ENCODE measurements at regions not wholly inside any gene's neighbourhood (a gene's known extent, or its start where the extent isn't known, plus 50 kb on each side); places are given as distances from the start of the nearest gene placed in this dataset.

- Histone ChIP-seq H2BK20ac (ENCODE audit: low read depth, low read length) (no peak overlapping the region), H2BK5ac (ENCODE audit: low read depth, low read length, poor library complexity, severe bottlenecking) (no peak overlapping the region), H3K27ac (ENCODE audit: insufficient read depth, low read length) (no peak overlapping the region), H3K27me3 (ENCODE audit: control insufficient read depth, insufficient read depth, low read length) (no peaks in the 10 kb centered on the region), H4K8ac (ENCODE audit: low read depth in 2 of 2, low read length in 2 of 2) (no peak overlapping the region), H4K20me1 (ENCODE audit: insufficient read depth, low read length) (no peaks in the 10 kb centered on the region), H3K79me1 (ENCODE audit: low read depth in 1 of 2, low read length in 2 of 2) (no peaks in the 10 kb centered on the region), H3K4me1 (ENCODE audit: control insufficient read depth, insufficient read depth, low read length) (no peaks in the 10 kb centered on the region), H3K23ac (ENCODE audit: low read depth, low read length) (no peak overlapping the region), H3K36me3 (ENCODE audit: control insufficient read depth, insufficient read depth, low read length) (no peaks in the 10 kb centered on the region), H3K9me3 (ENCODE audit: control insufficient read depth, insufficient read depth, low read length) (peaks cover 6% of the 10 kb centered on the region; the same call in 1 of the 2 replicates), H4K5ac (ENCODE audit: low read depth, low read length) (no peak overlapping the region), H2AFZ (replicated peaks; ENCODE audit: low read length, poor library complexity) (no peak overlapping the region), H3K56ac (ENCODE audit: extremely low read depth, insufficient read depth, low read length) (no peak overlapping the region), H3K18ac (ENCODE audit: low read depth, low read length) (no peak overlapping the region), H4K91ac (ENCODE audit: insufficient read depth, low read depth, low read length) (no peak overlapping the region), H3K4me2 (ENCODE audit: low read depth, low read length) (no peak overlapping the region), H2BK120ac (ENCODE audit: low read depth, low read length) (no peak overlapping the region), H3K9ac (ENCODE audit: low read depth, low read length) (no peak overlapping the region), H2AK5ac (ENCODE audit: low read depth, low read length) (no peak overlapping the region), H2AK9ac (replicated peaks; ENCODE audit: low read depth, low read length, poor library complexity) (no peak overlapping the region), H3K4me3 (ENCODE audit: insufficient read depth, low read depth, low read length) (no peak overlapping the region), H3K4ac (ENCODE audit: low read depth, low read length) (no peak overlapping the region), H3K14ac (replicated peaks; ENCODE audit: low read depth, low read length) (no peak overlapping the region), H3K9me1 (ENCODE audit: insufficient read depth, low read length) (no peaks in the 10 kb centered on the region), H2BK15ac (ENCODE audit: low read depth, low read length) (no peak overlapping the region)
- intact Hi-C loops (cut with micrococcal nuclease), result no loop called here
- dilution Hi-C loops (cut with HindIII; ENCODE audit: low sequenced_read_pairs, unreplicated experiment), result no loop called here
- in situ Hi-C loops (cut with MboI; ENCODE audit: low sequenced_read_pairs), result no loop called here
- no peak for TF ChIP-seq RFX5 (IDR thresholded peaks at IDR 0.05; ENCODE audit: low read depth, low read length)
- no peak for TF ChIP-seq CHD1 (IDR thresholded peaks at IDR 0.05; ENCODE audit: low read depth, low read length)
- TF ChIP-seq RAD21 (IDR thresholded peaks at IDR 0.05; ENCODE audit: low read length), result no peak
- no peak for TF ChIP-seq USF2 (IDR thresholded peaks at IDR 0.05; ENCODE audit: low read depth, low read length)
- no peak for TF ChIP-seq ELK1 (IDR thresholded peaks at IDR 0.05; ENCODE audit: borderline replicate concordance, low read depth, low read length)
- no peak for TF ChIP-seq FOS (IDR thresholded peaks at IDR 0.05; ENCODE audit: low read depth, low read length)
- no peak for TF ChIP-seq CTCF (conservative IDR thresholded peaks at IDR 0.05; ENCODE audit: low read depth, low read length)
- no peak for TF ChIP-seq NFE2L2 (IDR thresholded peaks at IDR 0.05; ENCODE audit: low read depth, low read length)
- no peak for TF ChIP-seq CEBPB (IDR thresholded peaks at IDR 0.05; ENCODE audit: low read depth, low read length)
- TF ChIP-seq SMC3 (IDR thresholded peaks at IDR 0.05; ENCODE audit: low read depth, low read length), result no peak
- no peak for TF ChIP-seq MAFK (IDR thresholded peaks at IDR 0.05; ENCODE audit: low read depth, low read length)
- TF ChIP-seq POLR2A (IDR thresholded peaks at IDR 0.05; ENCODE audit: low read depth, low read length), result no peak
- no peak for TF ChIP-seq BHLHE40 (IDR thresholded peaks at IDR 0.05; ENCODE audit: low read depth, low read length)
- TF ChIP-seq RCOR1 (IDR thresholded peaks at IDR 0.05; ENCODE audit: insufficient replicate concordance, low read length), result no peak
- ChIA-PET POLR2A (ENCODE audit: unreplicated experiment) (no interaction called here), CTCF (no interaction called here)
- no peak for DNase-seq
- WGBS, 2 experiments (ENCODE audit: extremely low coverage in 2 of 2, insufficient read length in 1 of 2), result no CpG with 5 or more reads among the region's 1 CpG
- no TSS peak for BruUV-seq (replicated peaks)
- no peak for ATAC-seq (ENCODE audit: low read depth)
Measured at GRCh38 chr9:24721621-24722020, 175.9 kb upstream of the IZUMO3 start.

All from IMR-90 (cell line).